Ascending aorta (tissue), 2 donors: ENCODE measurements at regions not wholly inside any gene's neighbourhood (a gene's known extent, or its start where the extent isn't known, plus 50 kb on each side); places are given as distances from the start of the nearest gene placed in this dataset.

Source experiments
- DNase-seq, 2 donors: peaks; one replicate each; pipeline ENCODE4 v3.0.0-alpha.2; 2019; ENCODE audit warnings: low spot score in 2 of 2
- H3K27ac ChIP-seq, 2 donors: fragments of 200-600 bp; sonication (generic); one replicate each; pipeline ENCODE4 v1.5.1; 2016 to 2017; ENCODE audit warnings: mild to moderate bottlenecking in 1 of 2
- H3K27me3 ChIP-seq: fragments of 200-600 bp; sonication (generic); one replicate; pipeline ENCODE4 v1.5.1; 2017
- H3K36me3 ChIP-seq, 2 donors: fragments of 200-600 bp; sonication (generic); one replicate each; pipeline ENCODE4 v1.5.1; 2016
- H3K4me1 ChIP-seq, 2 donors: fragments of 200-600 bp; sonication (generic); one replicate each; pipeline ENCODE4 v1.5.1; 2016 to 2017; ENCODE audit warnings: mild to moderate bottlenecking in 1 of 2
- H3K4me3 ChIP-seq, 2 donors: fragments of 200-600 bp; sonication (generic); one replicate each; pipeline ENCODE4 v1.5.1; 2016 to 2017; ENCODE audit warnings: mild to moderate bottlenecking in 1 of 2
- H3K9me3 ChIP-seq, 2 donors: fragments of 200-600 bp; sonication (generic); one replicate each; pipeline ENCODE4 v1.5.1; 2016
- CTCF ChIP-seq, 3 experiments: fragments of 200-600 bp in 2 of 3; fragments of 450-650 bp in 1 of 3; sonication (generic) in 2 of 3; IDR thresholded peaks; one replicate each; pipeline ENCODE4 v1.5.1; 2016 to 2019; ENCODE audit warnings: antibody characterized with exemption in 3 of 3, mild to moderate bottlenecking in 1 of 3, moderate library complexity in 1 of 3
- intact Hi-C: fragments of 100-400 bp; cut with DNase I; formaldehyde crosslinking; loops from one replicate; pipeline ENCODE4 v1.15.1; 2023

DNA sequence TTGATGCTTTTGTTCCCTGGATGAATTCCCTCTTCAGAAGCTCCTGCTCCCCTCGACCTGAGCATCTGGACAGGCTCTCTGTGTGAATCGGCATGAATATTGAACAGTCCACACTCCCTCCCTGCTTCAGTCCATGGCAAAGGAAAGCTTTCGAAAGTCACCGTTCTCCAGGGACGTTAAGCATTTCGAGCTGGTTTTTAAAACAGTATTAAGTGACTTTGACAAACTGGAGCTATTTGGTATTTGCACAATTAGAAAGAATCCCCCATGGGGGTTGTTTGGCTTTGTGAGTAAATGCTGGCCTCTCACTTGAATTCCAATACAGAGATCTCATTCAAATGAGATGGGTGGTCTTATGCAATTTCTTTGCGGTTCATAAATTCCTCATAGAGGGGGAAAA lies 85.3 kb upstream of the TIAM2 start:
- Histone ChIP-seq H3K4me1 (no peaks in the 10 kb centered on the region), H3K27ac (no peak overlapping the region), H3K27me3 (no peaks in the 10 kb centered on the region), H3K9me3 (no peaks in the 10 kb centered on the region), H3K36me3 (peaks cover 0 to 10% of the 10 kb centered on the region in 2 donors), H3K4me3 (no peak overlapping the region)
- intact Hi-C loops = no loop called here
- no peak for TF ChIP-seq CTCF (IDR thresholded peaks at IDR 0.05)
- no peak for DNase-seq

DNA sequence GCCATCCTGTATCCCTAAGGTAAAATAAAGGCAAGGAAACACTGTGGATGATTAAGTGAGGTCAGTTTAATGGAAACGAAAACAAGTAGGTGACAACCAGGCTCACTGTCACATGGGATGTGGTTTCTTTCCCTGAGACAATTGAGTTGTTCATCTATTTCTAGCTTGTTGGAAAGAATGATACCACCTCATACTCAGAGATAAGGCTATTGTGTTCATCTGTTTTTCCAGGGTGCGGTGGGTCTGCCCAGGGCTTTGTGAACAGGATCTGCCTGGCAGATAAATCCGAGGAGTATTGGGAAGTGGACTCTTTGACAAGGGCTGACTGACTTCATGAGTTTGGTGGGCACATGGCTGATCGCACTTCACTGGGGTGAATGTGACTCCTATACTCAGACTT lies 80.8 kb upstream of the TIAM2 start:
- no peak overlapping the region for H3K27ac ChIP-seq
- H3K4me3 ChIP-seq = no peak overlapping the region
- no peaks in the 10 kb centered on the region for H3K9me3 ChIP-seq
- peaks cover 0 to 5% of the 10 kb centered on the region in 2 donors for H3K36me3 ChIP-seq
- intact Hi-C loops = no loop called here
- no peak for TF ChIP-seq CTCF (IDR thresholded peaks at IDR 0.05)
- DNase-seq = no peak
- H3K4me1 ChIP-seq = no peaks in the 10 kb centered on the region
- H3K27me3 ChIP-seq = no peaks in the 10 kb centered on the region

DNA sequence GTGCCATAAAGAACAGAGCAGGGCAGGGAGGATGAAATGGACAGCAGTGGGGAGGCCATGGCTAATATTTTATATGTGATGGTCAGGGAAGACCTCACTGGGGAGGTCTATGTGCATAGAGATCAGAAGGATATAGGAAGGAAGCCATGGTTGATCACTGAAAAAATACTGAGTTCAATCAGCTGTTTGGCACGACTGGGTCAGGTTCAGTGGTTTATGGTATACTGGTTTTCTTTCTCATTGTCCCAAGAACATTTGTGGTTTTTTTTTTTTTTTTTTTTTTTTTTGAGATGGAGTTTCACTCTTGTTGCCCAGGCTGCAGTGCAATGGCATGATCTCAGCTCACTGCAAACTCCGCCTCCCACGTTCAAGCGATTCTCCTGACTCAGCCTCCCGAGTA lies 78.3 kb upstream of the TIAM2 start:
- intact Hi-C loops = no loop called here
- no peak for DNase-seq
- Histone ChIP-seq H3K27me3 (no peaks in the 10 kb centered on the region), H3K36me3 (no peaks in the 10 kb centered on the region), H3K4me3 (no peak overlapping the region), H3K27ac (no peak overlapping the region), H3K4me1 (no peaks in the 10 kb centered on the region), H3K9me3 (no peaks in the 10 kb centered on the region)
- no peak for TF ChIP-seq CTCF (IDR thresholded peaks at IDR 0.05)

- Histone ChIP-seq H3K4me1 (no peaks in the 10 kb centered on the region), H3K27me3 (no peaks in the 10 kb centered on the region), H3K27ac (no peak overlapping the region), H3K4me3 (no peak overlapping the region), H3K36me3 (no peaks in the 10 kb centered on the region), H3K9me3 (no peaks in the 10 kb centered on the region)
- DNase-seq = no peak
- no peak for TF ChIP-seq CTCF (IDR thresholded peaks at IDR 0.05)
- intact Hi-C loops = no loop called here
These were observed 77.2 kb upstream of the TIAM2 start for GRCh38 chr6:154917941-154918340.

- TF ChIP-seq CTCF (IDR thresholded peaks at IDR 0.05) = no peak
- intact Hi-C loops = no loop called here
These were observed 75.3 kb upstream of the TIAM2 start for GRCh38 chr6:154919806-154920205.

DNA sequence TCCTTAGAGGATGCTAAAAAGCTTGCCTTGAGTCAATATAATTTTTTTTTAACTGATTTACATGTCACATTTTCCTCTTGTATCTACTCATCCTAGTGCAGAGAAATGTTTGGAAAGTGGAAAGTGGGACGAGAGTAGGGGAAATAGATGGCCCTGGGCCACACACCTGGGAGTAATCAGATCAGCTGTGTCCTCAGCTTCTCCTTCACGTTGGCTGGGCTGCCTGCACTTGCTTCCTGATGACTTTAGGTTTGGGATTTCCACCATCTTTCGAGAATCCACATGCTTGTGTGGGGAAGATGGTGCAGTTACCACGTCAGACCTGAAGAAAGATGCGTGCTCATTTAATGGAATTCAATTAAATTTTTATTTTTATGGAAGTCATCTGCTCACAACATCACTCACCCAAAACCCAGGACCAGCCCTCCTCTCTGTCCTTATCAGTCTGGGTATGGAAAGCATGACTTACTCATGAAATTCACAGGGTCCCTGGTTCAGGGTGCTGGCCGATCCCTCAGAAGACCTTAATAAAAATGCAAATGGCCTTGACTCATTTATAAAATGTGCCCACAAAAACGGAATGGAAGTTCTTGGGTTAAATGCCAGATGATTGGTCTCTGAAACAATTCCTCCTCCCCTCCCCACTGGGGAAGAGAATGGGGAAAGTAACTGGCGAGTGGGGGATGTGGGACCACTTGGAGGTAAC lies 74.5 kb upstream of the TIAM2 start:
- no peak for DNase-seq
- no peak overlapping the region for H3K27ac ChIP-seq
- H3K4me3 ChIP-seq = no peak overlapping the region
- H3K27me3 ChIP-seq = no peaks in the 10 kb centered on the region
- no peak for TF ChIP-seq CTCF (IDR thresholded peaks at IDR 0.05)
- H3K9me3 ChIP-seq = no peaks in the 10 kb centered on the region
- intact Hi-C loops = no loop called here
- H3K4me1 ChIP-seq = no peaks in the 10 kb centered on the region
- H3K36me3 ChIP-seq = no peaks in the 10 kb centered on the region

More at GRCh38 chr6:154919806-154920205, 75.3 kb upstream of the TIAM2 start:
- no peaks in the 10 kb centered on the region for H3K27me3 ChIP-seq
- no peaks in the 10 kb centered on the region for H3K4me1 ChIP-seq
- no peaks in the 10 kb centered on the region for H3K9me3 ChIP-seq
- H3K36me3 ChIP-seq = no peaks in the 10 kb centered on the region
- no peak overlapping the region for H3K4me3 ChIP-seq
- no peak overlapping the region for H3K27ac ChIP-seq
- DNase-seq = no peak
